NCI-H146 (cell line): ENCODE measurements at regions not wholly inside any gene's neighbourhood (a gene's known extent, or its start where the extent isn't known, plus 50 kb on each side); places are given as distances from the start of the nearest gene placed in this dataset.

Experiments
- DNase-seq: peaks from one replicate; lab custom pipeline; 2025; lab: John Stamatoyannopoulos, UW

- DNase-seq, result no peak
Measured at GRCh38 chr13:87344176-87344575, 327.0 kb upstream of the SLITRK5 start.

- DNase-seq, result no peak
Measured at GRCh38 chr13:87355451-87355850, 315.7 kb upstream of the SLITRK5 start.

GRCh38 chr13:87356314-87356713 lies 314.9 kb upstream of the SLITRK5 start:
- DNase-seq, result no peak

GRCh38 chr13:87358319-87358718 lies 312.9 kb upstream of the SLITRK5 start:
- no peak for DNase-seq

GRCh38 chr13:87361216-87361615 lies 310.0 kb upstream of the SLITRK5 start:
- DNase-seq, result no peak

GRCh38 chr13:87368639-87369038 lies 302.5 kb upstream of the SLITRK5 start:
- no peak for DNase-seq

GRCh38 chr13:87376081-87376480 lies 295.1 kb upstream of the SLITRK5 start:
- no peak for DNase-seq

GRCh38 chr13:87384099-87384498 lies 287.1 kb upstream of the SLITRK5 start:
- DNase-seq, result no peak

GRCh38 chr13:87393358-87393757 lies 277.8 kb upstream of the SLITRK5 start:
- no peak for DNase-seq

- no peak for DNase-seq
Measured at GRCh38 chr13:87398047-87398446, 273.1 kb upstream of the SLITRK5 start.

- DNase-seq, result no peak
Measured at GRCh38 chr13:87403748-87404432, 267.3 kb upstream of the SLITRK5 start.

GRCh38 chr13:87426742-87427141 lies 244.4 kb upstream of the SLITRK5 start:
- no peak for DNase-seq

- peak; percentile 53 for DNase-seq
Measured at GRCh38 chr13:87444135-87444534, 227.0 kb upstream of the SLITRK5 start.

GRCh38 chr13:87452281-87452680 lies 218.9 kb upstream of the SLITRK5 start:
- no peak for DNase-seq

GRCh38 chr13:87453244-87453643 lies 217.9 kb upstream of the SLITRK5 start:
- no peak for DNase-seq

- DNase-seq, result no peak
Measured at GRCh38 chr13:87459419-87459818, 211.8 kb upstream of the SLITRK5 start.

- DNase-seq, result no peak
Measured at GRCh38 chr13:87497426-87497825, 173.7 kb upstream of the SLITRK5 start.

GRCh38 chr13:87498681-87499080 lies 172.5 kb upstream of the SLITRK5 start:
- no peak for DNase-seq

GRCh38 chr13:87524775-87525174 lies 146.4 kb upstream of the SLITRK5 start:
- no peak for DNase-seq

- no peak for DNase-seq
Measured at GRCh38 chr13:87533776-87534175, 137.4 kb upstream of the SLITRK5 start.

- no peak for DNase-seq
Measured at GRCh38 chr13:87535911-87536310, 135.3 kb upstream of the SLITRK5 start.

GRCh38 chr13:87536499-87536898 lies 134.7 kb upstream of the SLITRK5 start:
- DNase-seq, result no peak

GRCh38 chr13:87536899-87537298 lies 134.3 kb upstream of the SLITRK5 start:
- no peak for DNase-seq

GRCh38 chr13:87537951-87538350 lies 133.2 kb upstream of the SLITRK5 start:
- no peak for DNase-seq
